Astrocyte (in vitro differentiated cells and primary cell): ENCODE measurements at regions not wholly inside any gene's neighbourhood (a gene's known extent, or its start where the extent isn't known, plus 50 kb on each side); places are given as distances from the start of the nearest gene placed in this dataset.

Experiments used
- DNase-seq: peaks from one replicate; pipeline ENCODE4 v3.0.0-alpha.2; 2010; ENCODE audit warnings: low read depth
- FAIRE-seq: peaks from 2 replicates; lab custom pipeline; 2011; peaks lifted over from hg19 to GRCh38; lab: Jason Lieb, UNC
- H2AFZ ChIP-seq: 2 replicates; pipeline ENCODE4 v1.6.0; 2012; ENCODE audit warnings: low read depth, low read length, inconsistent platforms
- H3K27ac ChIP-seq: 2 replicates; pipeline ENCODE4 v1.5.1; 2011; ENCODE audit warnings: low read depth, low read length, inconsistent platforms
- H3K27me3 ChIP-seq: 2 replicates; pipeline ENCODE4 v1.6.0; 2011; ENCODE audit warnings: low read length, inconsistent platforms; ENCODE audit not compliant: insufficient read depth
- H3K36me3 ChIP-seq: 2 replicates; pipeline ENCODE4 v1.5.1; 2011; ENCODE audit warnings: low read length, inconsistent platforms; ENCODE audit not compliant: insufficient read depth
- H3K4me1 ChIP-seq: 2 replicates; pipeline ENCODE4 v1.5.1; 2011; ENCODE audit warnings: low read length, inconsistent platforms; ENCODE audit not compliant: insufficient read depth
- H3K4me2 ChIP-seq: 2 replicates; pipeline ENCODE4 v1.6.0; 2012; ENCODE audit warnings: low read length, inconsistent platforms
- H3K4me3 ChIP-seq: 2 replicates; pipeline ENCODE4 v1.5.1; 2011; ENCODE audit warnings: low read depth, mild to moderate bottlenecking, low read length, inconsistent platforms; ENCODE audit not compliant: insufficient read depth
- H3K79me2 ChIP-seq: 2 replicates; pipeline ENCODE4 v1.6.0; 2012; ENCODE audit warnings: mild to moderate bottlenecking, low read length, inconsistent platforms; ENCODE audit not compliant: insufficient read depth
- H3K9ac ChIP-seq: 2 replicates; pipeline ENCODE4 v1.6.0; 2012; ENCODE audit warnings: mild to moderate bottlenecking, low read length, inconsistent platforms
- H3K9me3 ChIP-seq: 2 replicates; pipeline ENCODE4 v1.5.1; 2012; ENCODE audit warnings: low read depth, mild to moderate bottlenecking, low read length, inconsistent platforms; ENCODE audit not compliant: insufficient read depth
- H4K20me1 ChIP-seq: 2 replicates; pipeline ENCODE4 v1.6.0; 2012; ENCODE audit warnings: low read length, inconsistent platforms; ENCODE audit not compliant: insufficient read depth
- H3K27ac Mint-ChIP-seq: one replicate; pipeline ENCODE4 v1.8.0; 2021; ENCODE audit warnings: mild to moderate bottlenecking, mixed read lengths; ENCODE audit not compliant: unreplicated experiment
- H3K27me3 Mint-ChIP-seq: one replicate; pipeline ENCODE4 v1.8.0; 2021; ENCODE audit warnings: low read depth, mixed read lengths; ENCODE audit not compliant: unreplicated experiment
- H3K36me3 Mint-ChIP-seq: one replicate; pipeline ENCODE4 v1.8.0; 2021; ENCODE audit warnings: low read depth, mixed read lengths; ENCODE audit not compliant: unreplicated experiment
- H3K4me1 Mint-ChIP-seq: one replicate; pipeline ENCODE4 v1.8.0; 2021; ENCODE audit warnings: low read depth, mixed read lengths; ENCODE audit not compliant: unreplicated experiment
- H3K4me3 Mint-ChIP-seq: one replicate; pipeline ENCODE4 v1.8.0; 2021; ENCODE audit warnings: mild to moderate bottlenecking, moderate library complexity, mixed read lengths; ENCODE audit not compliant: unreplicated experiment
- H3K9me3 Mint-ChIP-seq: one replicate; pipeline ENCODE4 v1.8.0; 2021; ENCODE audit warnings: mild to moderate bottlenecking, mixed read lengths; ENCODE audit not compliant: unreplicated experiment
- EZH2 ChIP-seq: IDR thresholded peaks from 2 replicates; pipeline ENCODE4 v1.6.1; 2012; ENCODE audit warnings: mild to moderate bottlenecking, low read length, inconsistent platforms; ENCODE audit not compliant: insufficient read depth
- TF ChIP-seq, protein P1 (sequence below): IDR thresholded peaks from 2 replicates; pipeline ENCODE4 v1.5.1; 2011; ENCODE audit warnings: low read depth, mild to moderate bottlenecking, inconsistent platforms, low read length, moderate library complexity; ENCODE audit not compliant: insufficient read depth

DNA sequence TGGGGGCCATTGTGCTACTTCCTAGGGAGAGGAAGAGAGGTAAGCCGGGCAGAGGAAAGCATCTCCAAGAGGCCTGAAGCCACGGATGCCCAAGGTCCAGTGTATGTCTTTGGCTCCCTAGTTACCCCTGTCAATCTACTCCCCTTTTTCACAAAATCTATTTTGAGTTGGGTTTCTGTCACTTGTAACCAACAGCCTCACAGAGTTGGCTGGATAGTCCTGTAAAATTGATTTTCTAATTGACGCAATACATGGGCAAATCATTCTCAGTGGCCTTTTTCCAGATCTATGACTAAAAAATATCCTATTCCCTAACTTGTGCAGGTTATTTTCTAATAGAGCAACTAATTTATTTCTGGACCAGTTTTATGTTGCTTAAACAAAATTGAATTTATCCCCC, 168.4 kb downstream of the IRS1 start:
- Histone ChIP-seq H3K4me2 (no peak overlapping the region), H3K27ac (no peak overlapping the region), H3K79me2 (no peaks in the 10 kb centered on the region), H3K27me3 (no peaks in the 10 kb centered on the region), H3K9me3 (no peaks in the 10 kb centered on the region), H2AFZ (no peak overlapping the region), H3K4me1 (no peaks in the 10 kb centered on the region), H3K4me3 (no peak overlapping the region), H4K20me1 (no peaks in the 10 kb centered on the region), H3K9ac (no peak overlapping the region), H3K36me3 (no peaks in the 10 kb centered on the region)
- DNase-seq = no peak
- Mint-ChIP-seq H3K4me3 (no peak overlapping the region), H3K4me1 (no peaks in the 10 kb centered on the region), H3K36me3 (no peaks in the 10 kb centered on the region), H3K27me3 (no peaks in the 10 kb centered on the region), H3K9me3 (no peaks in the 10 kb centered on the region), H3K27ac (no peak overlapping the region)
- TF ChIP-seq, protein P1, sequence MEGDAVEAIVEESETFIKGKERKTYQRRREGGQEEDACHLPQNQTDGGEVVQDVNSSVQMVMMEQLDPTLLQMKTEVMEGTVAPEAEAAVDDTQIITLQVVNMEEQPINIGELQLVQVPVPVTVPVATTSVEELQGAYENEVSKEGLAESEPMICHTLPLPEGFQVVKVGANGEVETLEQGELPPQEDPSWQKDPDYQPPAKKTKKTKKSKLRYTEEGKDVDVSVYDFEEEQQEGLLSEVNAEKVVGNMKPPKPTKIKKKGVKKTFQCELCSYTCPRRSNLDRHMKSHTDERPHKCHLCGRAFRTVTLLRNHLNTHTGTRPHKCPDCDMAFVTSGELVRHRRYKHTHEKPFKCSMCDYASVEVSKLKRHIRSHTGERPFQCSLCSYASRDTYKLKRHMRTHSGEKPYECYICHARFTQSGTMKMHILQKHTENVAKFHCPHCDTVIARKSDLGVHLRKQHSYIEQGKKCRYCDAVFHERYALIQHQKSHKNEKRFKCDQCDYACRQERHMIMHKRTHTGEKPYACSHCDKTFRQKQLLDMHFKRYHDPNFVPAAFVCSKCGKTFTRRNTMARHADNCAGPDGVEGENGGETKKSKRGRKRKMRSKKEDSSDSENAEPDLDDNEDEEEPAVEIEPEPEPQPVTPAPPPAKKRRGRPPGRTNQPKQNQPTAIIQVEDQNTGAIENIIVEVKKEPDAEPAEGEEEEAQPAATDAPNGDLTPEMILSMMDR = no peak
- no peak for TF ChIP-seq EZH2
- FAIRE-seq = no peak

DNA sequence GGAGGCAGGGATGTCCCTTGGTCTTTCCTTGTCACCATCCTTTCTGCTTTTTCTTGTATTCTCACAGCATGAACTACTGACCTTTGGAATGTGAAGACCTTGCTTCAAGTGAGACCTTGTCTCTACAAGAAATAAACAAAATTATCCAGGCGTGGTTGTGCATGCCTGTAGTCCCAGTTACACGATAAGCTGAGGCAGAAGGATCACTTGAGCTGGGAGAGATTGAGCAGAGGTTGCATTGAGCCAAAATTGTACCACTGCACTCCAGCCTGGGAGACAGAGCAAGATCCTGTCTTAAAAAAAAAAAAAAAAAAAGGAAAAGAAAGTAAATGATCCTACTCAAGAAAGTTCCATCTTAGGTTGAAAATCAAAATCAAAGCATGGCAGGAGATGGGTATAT, 173.7 kb downstream of the IRS1 start:
- H3K4me1 ChIP-seq = peaks cover 4% of the 10 kb centered on the region
- Mint-ChIP-seq H3K36me3 (peaks cover 4% of the 10 kb centered on the region), H3K27ac (no peak overlapping the region), H3K27me3 (no peaks in the 10 kb centered on the region), H3K4me3 (no peak overlapping the region), H3K9me3 (peaks cover under 1% of the 10 kb centered on the region), H3K4me1 (peaks cover 17% of the 10 kb centered on the region)
- no peaks in the 10 kb centered on the region for H4K20me1 ChIP-seq
- no peaks in the 10 kb centered on the region for H3K9me3 ChIP-seq
- no peak overlapping the region for H3K27ac ChIP-seq
- no peak overlapping the region for H2AFZ ChIP-seq
- H3K27me3 ChIP-seq = no peaks in the 10 kb centered on the region
- no peak for TF ChIP-seq EZH2
- TF ChIP-seq, protein P1 = no peak
- DNase-seq (no peak), FAIRE-seq (no peak)
- H3K4me3 ChIP-seq = no peak overlapping the region
- H3K36me3 ChIP-seq = no peaks in the 10 kb centered on the region
- no peaks in the 10 kb centered on the region for H3K79me2 ChIP-seq
- no peak overlapping the region for H3K9ac ChIP-seq
- no peak overlapping the region for H3K4me2 ChIP-seq

DNA sequence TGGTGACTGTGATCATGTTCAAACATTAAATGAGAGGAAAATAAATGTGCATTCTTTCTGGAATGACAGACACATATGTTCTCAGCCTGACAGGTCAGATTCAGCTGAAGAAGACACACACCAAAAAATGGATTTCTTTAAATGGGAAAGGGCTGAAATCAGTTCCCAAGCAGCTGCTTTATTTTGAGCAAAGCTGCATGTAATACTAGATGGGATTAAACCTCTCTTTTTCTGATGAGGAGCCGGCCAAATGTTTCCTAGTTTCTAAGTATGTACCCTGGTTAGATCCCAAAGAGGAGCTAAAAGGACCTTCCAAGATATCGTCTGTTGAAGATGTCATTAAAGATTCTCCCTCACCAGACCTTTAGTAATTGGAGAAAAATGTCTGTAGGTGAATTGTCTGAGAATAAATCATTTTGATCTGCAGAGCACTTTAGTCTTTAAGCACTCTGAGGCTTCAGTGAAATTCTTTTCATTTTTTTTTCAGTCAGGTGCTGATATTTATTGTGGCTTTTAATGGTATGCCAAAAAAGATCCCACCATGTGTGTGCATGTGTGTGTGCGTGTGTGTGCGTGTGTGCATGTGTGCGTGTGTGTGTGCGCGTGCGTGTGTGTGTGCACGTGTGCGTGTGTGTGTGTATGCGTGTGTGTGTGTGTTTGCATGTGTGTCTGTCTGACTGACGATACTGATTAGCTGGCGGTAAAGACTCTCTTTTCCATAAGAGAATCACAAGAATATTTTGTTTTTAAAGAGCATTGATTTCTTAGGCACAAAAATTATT, 175.8 kb downstream of the IRS1 start:
- FAIRE-seq (no peak), DNase-seq (peak; percentile 48)
- H3K4me2 ChIP-seq = no peak overlapping the region
- peaks cover 8% of the 10 kb centered on the region for H3K4me1 ChIP-seq
- H3K36me3 ChIP-seq = no peaks in the 10 kb centered on the region
- peak overlapping the region; percentile 69 for H3K27ac Mint-ChIP-seq
- no peaks in the 10 kb centered on the region for H3K27me3 Mint-ChIP-seq
- H4K20me1 ChIP-seq = no peaks in the 10 kb centered on the region
- no peaks in the 10 kb centered on the region for H3K9me3 ChIP-seq
- no peaks in the 10 kb centered on the region for H3K79me2 ChIP-seq
- peaks cover 23% of the 10 kb centered on the region for H3K4me1 Mint-ChIP-seq
- no peak overlapping the region for H3K27ac ChIP-seq
- H3K9ac ChIP-seq = no peak overlapping the region
- H2AFZ ChIP-seq = no peak overlapping the region
- H3K4me3 Mint-ChIP-seq = no peak overlapping the region
- H3K36me3 Mint-ChIP-seq = peaks cover 4% of the 10 kb centered on the region
- no peak for TF ChIP-seq EZH2
- TF ChIP-seq, protein P1 = no peak
- H3K27me3 ChIP-seq = no peaks in the 10 kb centered on the region
- H3K9me3 Mint-ChIP-seq = peaks cover 2% of the 10 kb centered on the region
- H3K4me3 ChIP-seq = no peak overlapping the region
